ENCODE measurements at regions not wholly inside any gene's neighbourhood (a gene's known extent, or its start where the extent isn't known, plus 50 kb on each side); places are given as distances from the start of the nearest gene placed in this dataset.
A peak's percentile ranks its signal among the peaks of the same experiment; 100 is the strongest.

- DNase-seq: peak; percentile 69
Observed at GRCh38 chr14:53537422-53538315, 384.5 kb upstream of the DDHD1 start.

GRCh38 chr14:53536446-53536845 lies 383.3 kb upstream of the DDHD1 start:
- no peak for DNase-seq

- no peak for DNase-seq
Observed at GRCh38 chr14:53534841-53535240, 381.7 kb upstream of the DDHD1 start.

- no peak for DNase-seq
Observed at GRCh38 chr14:53533384-53533970, 380.4 kb upstream of the DDHD1 start.

GRCh38 chr14:53532853-53533252 lies 379.7 kb upstream of the DDHD1 start:
- no peak for DNase-seq

GRCh38 chr14:53531730-53532129 lies 378.6 kb upstream of the DDHD1 start:
- no peak for DNase-seq

- no peak for DNase-seq
Observed at GRCh38 chr14:53531156-53531555, 378.0 kb upstream of the DDHD1 start.

GRCh38 chr14:53529519-53529918 lies 376.4 kb upstream of the DDHD1 start:
- no peak for DNase-seq

GRCh38 chr14:53528185-53528671 lies 375.1 kb upstream of the DDHD1 start:
- DNase-seq: no peak

GRCh38 chr14:53526200-53526599 lies 373.1 kb upstream of the DDHD1 start:
- DNase-seq: no peak

- no peak for DNase-seq
Observed at GRCh38 chr14:53525608-53526007, 372.5 kb upstream of the DDHD1 start.

GRCh38 chr14:53524391-53524790 lies 371.3 kb upstream of the DDHD1 start:
- no peak for DNase-seq

GRCh38 chr14:53523226-53523625 lies 370.1 kb upstream of the DDHD1 start:
- no peak for DNase-seq

- no peak for DNase-seq
Observed at GRCh38 chr14:53520078-53520928, 367.2 kb upstream of the DDHD1 start.

- DNase-seq: no peak
Observed at GRCh38 chr14:53519137-53519536, 366.0 kb upstream of the DDHD1 start.

- DNase-seq: no peak
Observed at GRCh38 chr14:53517270-53517960, 364.3 kb upstream of the DDHD1 start.

GRCh38 chr14:53516261-53516774 lies 363.2 kb upstream of the DDHD1 start:
- no peak for DNase-seq

GRCh38 chr14:53515276-53515675 lies 362.2 kb upstream of the DDHD1 start:
- no peak for DNase-seq

- DNase-seq: no peak
Observed at GRCh38 chr14:53514197-53514596, 361.1 kb upstream of the DDHD1 start.

GRCh38 chr14:53510281-53510912 lies 357.3 kb upstream of the DDHD1 start:
- no peak for DNase-seq

GRCh38 chr14:53509276-53510244 lies 356.4 kb upstream of the DDHD1 start:
- peak; percentile 74 for DNase-seq
